Activated T-helper 1 cell treated with anti-CD3 and anti-CD28 coated beads, Interleukin-12 subunit alpha, Interleukin-12 subunit beta, Interleukin-2, Interleukin-4 antibody, amounts not matched to agents 30 ng/mL and 10 ng/mL and 1 ng/mL, durations not matched to agents 14 hours and 24 hours and 36 hours (primary cell): ENCODE measurements at regions not wholly inside any gene's neighbourhood (a gene's known extent, or its start where the extent isn't known, plus 50 kb on each side); places are given as distances from the start of the nearest gene placed in this dataset.

ENCODE experiments used
- DNase-seq: peaks from one replicate; pipeline ENCODE4 v3.0.0; 2021; ENCODE audit warnings: low spot score
- H3K27ac Mint-ChIP-seq: one replicate; pipeline ENCODE4 v1.8.0; 2021; ENCODE audit warnings: mild to moderate bottlenecking, mixed read lengths
- H3K27me3 Mint-ChIP-seq: one replicate; pipeline ENCODE4 v1.8.0; 2022; ENCODE audit warnings: mild to moderate bottlenecking, moderate library complexity, mixed read lengths; ENCODE audit not compliant: insufficient read depth
- H3K36me3 Mint-ChIP-seq: one replicate; pipeline ENCODE4 v1.8.0; 2021; ENCODE audit warnings: low read depth, mixed read lengths
- H3K4me1 Mint-ChIP-seq: one replicate; pipeline ENCODE4 v1.8.0; 2021; ENCODE audit warnings: low read depth, mixed read lengths
- H3K4me3 Mint-ChIP-seq: one replicate; pipeline ENCODE4 v1.8.0; 2021; ENCODE audit warnings: mild to moderate bottlenecking, moderate library complexity, mixed read lengths
- H3K9me3 Mint-ChIP-seq: one replicate; pipeline ENCODE4 v1.8.0; 2021; ENCODE audit warnings: mixed read lengths
- intact Hi-C: fragments of 100-400 bp; cut with micrococcal nuclease; formaldehyde crosslinking; loops from one replicate; pipeline ENCODE4 v1.15.1; 2024

DNA sequence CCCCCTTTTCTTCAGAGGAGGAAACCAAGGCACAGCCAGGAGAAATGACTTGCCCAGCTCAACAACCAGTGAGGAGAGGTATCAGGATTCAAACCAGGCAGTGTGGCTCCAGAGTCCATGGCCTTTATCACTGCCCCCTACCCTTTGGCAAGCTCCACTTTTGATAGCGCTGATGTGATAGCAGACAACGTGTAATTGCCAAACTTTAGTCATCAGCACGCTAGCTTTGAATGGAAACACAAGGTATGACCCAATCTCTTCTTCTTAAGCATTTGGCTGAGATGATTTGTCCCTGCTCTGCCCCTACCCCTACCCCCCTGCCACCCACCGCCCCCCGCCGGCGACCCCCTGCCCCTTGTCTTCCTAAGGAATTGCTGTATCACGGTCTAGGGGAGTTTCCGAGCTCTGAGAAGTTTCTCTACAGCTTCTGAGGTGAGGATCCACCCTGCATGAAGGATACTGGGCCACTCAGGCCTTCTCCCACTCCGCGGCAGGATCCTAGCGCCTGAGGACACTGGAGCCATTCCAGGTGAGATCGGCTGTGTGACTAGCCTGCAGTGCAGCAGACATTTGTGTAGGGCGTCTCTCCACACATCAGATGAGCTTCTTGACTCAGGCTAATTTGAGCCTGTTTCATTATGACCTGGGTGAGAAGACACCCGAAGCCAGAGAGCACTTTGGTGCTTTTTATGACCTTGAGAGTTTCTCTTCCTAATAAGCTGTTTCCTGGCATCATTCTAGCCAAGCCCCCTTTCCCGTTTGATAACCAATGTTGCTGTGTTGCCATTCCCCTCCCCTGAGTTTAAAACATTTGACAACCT lies 75.1 kb upstream of the MAP4K4 start:
- peaks cover 1% of the 10 kb centered on the region for H3K9me3 Mint-ChIP-seq
- H3K27ac Mint-ChIP-seq = peak overlapping the region; percentile 24
- peaks cover 34% of the 10 kb centered on the region for H3K4me1 Mint-ChIP-seq
- H3K4me3 Mint-ChIP-seq = peak overlapping the region; percentile 2
- H3K27me3 Mint-ChIP-seq = no peaks in the 10 kb centered on the region
- H3K36me3 Mint-ChIP-seq = peaks cover 1% of the 10 kb centered on the region
- intact Hi-C loops = loop anchor here (1.0 kb wide), 1 partner anchor 30 kb away; no protein-coding TSS in a partner anchor
- DNase-seq = no peak

DNA sequence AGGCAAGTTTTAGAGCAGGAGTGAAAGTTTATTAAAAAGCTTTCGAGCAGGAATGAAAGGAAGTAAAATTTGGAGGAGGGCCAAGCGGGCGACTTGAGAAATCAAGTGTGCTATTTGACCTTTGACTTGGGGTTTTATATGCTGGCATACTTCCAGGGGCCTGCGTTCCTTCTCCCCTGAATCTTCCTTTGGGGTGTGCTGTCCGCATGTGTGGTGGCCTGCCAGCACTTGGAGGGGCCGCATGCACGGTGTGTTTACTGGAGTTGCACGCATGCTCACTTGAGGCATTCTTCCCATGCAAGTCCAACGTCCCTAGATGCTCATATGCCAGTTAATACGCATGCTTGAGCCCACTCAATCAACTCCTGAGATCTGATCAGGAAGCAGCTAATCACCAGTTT lies 78.3 kb upstream of the MAP4K4 start:
- no peaks in the 10 kb centered on the region for H3K9me3 Mint-ChIP-seq
- H3K36me3 Mint-ChIP-seq = peaks cover 1% of the 10 kb centered on the region
- no peak overlapping the region for H3K27ac Mint-ChIP-seq
- H3K4me3 Mint-ChIP-seq = no peak overlapping the region
- intact Hi-C loops = no loop called here
- no peak for DNase-seq
- peaks cover 25% of the 10 kb centered on the region for H3K4me1 Mint-ChIP-seq
- H3K27me3 Mint-ChIP-seq = no peaks in the 10 kb centered on the region

DNA sequence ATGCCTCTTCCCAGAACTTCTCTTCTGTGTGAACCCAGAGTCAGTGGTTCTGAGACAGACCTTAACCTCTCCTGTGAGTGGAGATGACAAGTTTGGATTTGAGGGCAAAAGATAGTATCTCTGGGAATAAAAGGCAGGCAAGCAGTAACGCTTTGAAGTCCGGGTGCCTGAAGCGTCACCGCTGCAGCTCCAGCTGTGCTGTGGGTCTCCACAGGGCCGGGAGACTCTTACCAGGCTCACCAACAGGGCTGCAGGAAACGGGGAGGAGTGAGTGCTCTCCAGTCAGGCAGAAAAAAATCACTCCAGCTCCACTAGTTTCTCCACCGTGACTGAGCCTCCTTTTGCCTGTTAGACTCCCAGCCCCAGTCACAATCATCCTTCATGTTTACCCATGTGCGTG lies 79.7 kb upstream of the MAP4K4 start:
- Mint-ChIP-seq H3K27ac (no peak overlapping the region), H3K4me1 (peaks cover 13% of the 10 kb centered on the region), H3K9me3 (no peaks in the 10 kb centered on the region), H3K4me3 (no peak overlapping the region), H3K27me3 (no peaks in the 10 kb centered on the region), H3K36me3 (peaks cover 1% of the 10 kb centered on the region)
- DNase-seq = no peak
- intact Hi-C loops = no loop called here

DNA sequence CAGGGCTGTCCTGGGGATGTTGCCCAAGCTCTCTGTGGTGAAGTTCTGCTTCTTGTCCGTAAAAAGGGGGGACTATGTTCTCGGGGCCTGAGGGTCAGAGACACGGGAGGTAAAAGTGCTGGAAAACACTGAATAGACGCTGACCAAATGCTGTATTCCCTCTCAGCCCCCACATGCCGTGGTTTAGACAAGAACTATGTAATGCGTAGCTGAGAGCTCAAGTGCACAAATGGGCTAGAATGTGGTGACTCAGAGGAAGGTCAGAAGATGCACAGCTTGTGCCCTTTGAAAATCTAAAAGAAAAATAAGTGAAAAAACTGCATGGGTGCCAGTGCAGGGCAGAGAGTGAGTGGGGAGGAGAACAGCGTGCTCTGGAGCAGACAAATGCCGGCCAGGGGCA lies 80.3 kb upstream of the MAP4K4 start:
- H3K4me3 Mint-ChIP-seq = no peak overlapping the region
- H3K27ac Mint-ChIP-seq = no peak overlapping the region
- DNase-seq = no peak
- H3K27me3 Mint-ChIP-seq = no peaks in the 10 kb centered on the region
- H3K4me1 Mint-ChIP-seq = peaks cover 7% of the 10 kb centered on the region
- H3K9me3 Mint-ChIP-seq = no peaks in the 10 kb centered on the region
- H3K36me3 Mint-ChIP-seq = peaks cover 1% of the 10 kb centered on the region
- intact Hi-C loops = no loop called here

DNA sequence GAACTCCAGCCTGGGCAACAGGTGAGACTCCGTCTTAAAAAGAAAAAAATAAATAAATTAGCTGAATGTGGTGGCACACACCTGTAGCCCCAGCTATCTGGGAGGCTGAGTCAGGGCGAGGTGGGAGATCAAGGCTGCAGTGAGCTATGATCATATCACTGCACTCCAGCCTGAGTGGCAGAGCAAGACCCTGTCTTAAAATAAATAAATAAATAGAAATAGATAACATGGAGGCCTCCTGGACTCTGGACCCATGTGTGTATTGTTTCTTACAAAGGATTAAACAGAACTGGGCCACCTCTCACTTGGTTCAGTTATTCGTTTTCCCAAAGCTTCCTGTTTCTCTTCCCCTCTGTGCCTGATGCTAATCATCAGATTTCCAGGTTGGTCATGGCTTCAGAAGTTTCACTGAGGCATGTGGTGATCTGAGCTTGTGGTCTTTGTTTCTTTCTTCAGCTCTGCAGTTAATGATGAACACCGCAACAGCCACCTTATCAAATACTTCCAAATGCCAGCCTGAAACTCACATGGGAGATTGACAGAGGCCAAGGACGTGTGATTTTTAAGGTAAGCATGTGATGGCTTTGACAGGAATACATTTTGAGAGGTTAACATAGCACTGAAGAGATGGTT lies 83.3 kb upstream of the MAP4K4 start:
- Mint-ChIP-seq H3K36me3 (peaks cover 1% of the 10 kb centered on the region), H3K4me3 (no peak overlapping the region), H3K9me3 (peaks cover 4% of the 10 kb centered on the region), H3K27ac (no peak overlapping the region), H3K27me3 (no peaks in the 10 kb centered on the region), H3K4me1 (no peaks in the 10 kb centered on the region)
- no peak for DNase-seq
- intact Hi-C loops = no loop called here

DNA sequence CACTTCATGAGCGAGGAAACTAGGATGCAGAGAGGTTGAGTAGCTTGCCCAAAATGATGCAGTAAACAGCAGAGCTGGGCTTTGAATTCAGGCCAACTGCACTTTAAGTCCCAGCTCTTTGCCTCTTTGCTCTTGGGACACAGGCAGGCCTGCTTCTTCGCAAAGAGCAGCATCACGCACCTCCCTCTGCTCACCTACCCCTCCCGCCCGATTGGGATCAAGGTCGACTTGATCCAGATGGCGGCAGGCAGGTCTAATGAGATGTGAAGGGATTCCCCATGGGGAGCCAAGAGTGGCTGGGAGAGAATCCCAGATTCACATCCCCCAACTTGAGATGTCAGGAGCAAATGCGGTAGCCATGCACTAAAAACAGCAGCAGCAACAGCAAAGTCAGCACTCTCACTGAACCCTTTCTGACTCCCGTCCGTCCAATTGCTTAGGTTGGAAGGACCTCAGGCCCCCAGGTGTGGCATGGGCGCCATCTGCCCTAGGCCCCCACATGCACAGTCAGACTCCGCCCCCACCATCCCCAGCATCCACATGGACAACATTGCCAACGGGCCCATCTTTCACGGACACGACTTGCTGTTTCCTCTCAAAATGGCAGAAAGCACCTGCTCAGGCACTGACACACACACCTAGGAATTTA lies 84.3 kb upstream of the MAP4K4 start:
- Mint-ChIP-seq H3K27ac (no peak overlapping the region), H3K4me1 (no peaks in the 10 kb centered on the region), H3K27me3 (no peaks in the 10 kb centered on the region), H3K9me3 (peaks cover 10% of the 10 kb centered on the region), H3K4me3 (no peak overlapping the region), H3K36me3 (peaks cover 6% of the 10 kb centered on the region)
- intact Hi-C loops = no loop called here
- DNase-seq = no peak

DNA sequence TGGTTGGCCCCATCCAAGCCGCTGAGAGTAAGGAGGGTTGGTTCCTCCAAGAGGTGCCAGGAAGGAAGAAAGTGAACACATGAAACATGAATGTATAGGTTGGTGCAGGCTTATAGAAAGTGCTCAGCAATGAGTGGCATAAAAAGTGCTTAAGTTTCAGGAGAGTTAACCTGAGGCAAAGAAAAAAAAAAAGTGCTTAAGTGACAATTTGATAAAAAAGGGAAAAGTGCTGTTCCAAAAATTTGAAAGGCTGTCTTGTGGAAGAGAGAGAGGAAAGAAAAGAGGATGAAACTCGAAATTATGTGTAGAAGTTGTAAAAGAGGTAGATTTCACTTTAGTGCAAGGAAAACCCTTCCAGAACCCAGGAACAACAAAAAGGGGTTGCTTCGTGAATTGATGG lies 85.5 kb upstream of the MAP4K4 start:
- intact Hi-C loops = no loop called here
- no peak overlapping the region for H3K27ac Mint-ChIP-seq
- H3K36me3 Mint-ChIP-seq = peaks cover 6% of the 10 kb centered on the region
- H3K27me3 Mint-ChIP-seq = no peaks in the 10 kb centered on the region
- peaks cover 11% of the 10 kb centered on the region for H3K9me3 Mint-ChIP-seq
- H3K4me3 Mint-ChIP-seq = no peak overlapping the region
- no peaks in the 10 kb centered on the region for H3K4me1 Mint-ChIP-seq
- no peak for DNase-seq

DNA sequence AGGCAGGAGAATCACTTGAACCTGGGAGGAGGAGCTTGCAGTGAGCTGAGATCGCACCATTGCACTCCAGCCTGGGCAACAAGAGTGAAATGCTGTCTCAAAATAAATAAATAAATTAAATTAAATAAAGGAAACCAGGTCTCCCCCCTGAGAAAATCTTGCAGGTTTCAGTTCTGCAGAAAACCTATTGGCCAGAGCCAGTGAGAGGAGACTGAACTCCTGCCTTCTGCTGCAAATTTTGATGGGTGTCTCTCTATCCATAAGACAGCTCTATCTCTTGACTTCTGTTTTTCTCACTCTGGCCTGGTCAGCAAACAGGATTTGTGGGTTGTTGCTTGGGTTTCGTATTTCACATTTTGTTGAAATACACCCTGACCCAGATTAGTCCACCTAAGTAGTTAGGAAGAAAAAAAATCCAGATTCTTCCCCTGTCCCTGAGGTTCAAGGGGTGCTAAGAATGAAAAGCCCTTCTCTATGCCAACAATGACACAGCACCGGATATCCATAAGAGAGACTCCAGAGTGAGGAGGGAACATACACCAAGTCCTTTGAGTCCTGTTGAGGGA lies 86.7 kb upstream of the MAP4K4 start:
- no peak overlapping the region for H3K27ac Mint-ChIP-seq
- peaks cover 11% of the 10 kb centered on the region for H3K9me3 Mint-ChIP-seq
- H3K27me3 Mint-ChIP-seq = no peaks in the 10 kb centered on the region
- DNase-seq = no peak
- intact Hi-C loops = no loop called here
- H3K4me3 Mint-ChIP-seq = no peak overlapping the region
- H3K36me3 Mint-ChIP-seq = peaks cover 6% of the 10 kb centered on the region
- no peaks in the 10 kb centered on the region for H3K4me1 Mint-ChIP-seq

DNA sequence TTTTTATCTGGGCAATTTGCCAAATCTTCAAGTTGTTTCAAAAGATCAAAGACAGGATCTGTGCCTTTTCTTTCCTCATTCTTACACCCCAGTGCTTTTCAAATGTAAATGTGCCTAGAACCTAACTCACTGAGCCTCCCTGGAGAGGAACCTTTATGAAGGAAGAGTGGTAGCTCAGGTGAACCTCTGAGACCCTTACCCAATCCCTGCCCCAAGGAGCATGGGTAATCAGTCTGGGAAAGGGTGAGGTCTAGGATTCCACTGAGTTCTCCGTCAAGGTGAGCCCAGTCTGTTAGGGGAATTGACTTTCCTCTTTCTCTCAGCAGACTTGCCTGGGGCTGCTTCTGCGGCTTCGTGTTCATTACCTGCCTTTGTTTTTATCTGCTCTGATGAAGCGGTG lies 88.1 kb upstream of the MAP4K4 start:
- Mint-ChIP-seq H3K27me3 (peaks cover 4% of the 10 kb centered on the region), H3K9me3 (peaks cover 11% of the 10 kb centered on the region), H3K36me3 (peaks cover 6% of the 10 kb centered on the region), H3K4me1 (no peaks in the 10 kb centered on the region), H3K4me3 (no peak overlapping the region), H3K27ac (no peak overlapping the region)
- intact Hi-C loops = no loop called here
- DNase-seq = no peak

DNA sequence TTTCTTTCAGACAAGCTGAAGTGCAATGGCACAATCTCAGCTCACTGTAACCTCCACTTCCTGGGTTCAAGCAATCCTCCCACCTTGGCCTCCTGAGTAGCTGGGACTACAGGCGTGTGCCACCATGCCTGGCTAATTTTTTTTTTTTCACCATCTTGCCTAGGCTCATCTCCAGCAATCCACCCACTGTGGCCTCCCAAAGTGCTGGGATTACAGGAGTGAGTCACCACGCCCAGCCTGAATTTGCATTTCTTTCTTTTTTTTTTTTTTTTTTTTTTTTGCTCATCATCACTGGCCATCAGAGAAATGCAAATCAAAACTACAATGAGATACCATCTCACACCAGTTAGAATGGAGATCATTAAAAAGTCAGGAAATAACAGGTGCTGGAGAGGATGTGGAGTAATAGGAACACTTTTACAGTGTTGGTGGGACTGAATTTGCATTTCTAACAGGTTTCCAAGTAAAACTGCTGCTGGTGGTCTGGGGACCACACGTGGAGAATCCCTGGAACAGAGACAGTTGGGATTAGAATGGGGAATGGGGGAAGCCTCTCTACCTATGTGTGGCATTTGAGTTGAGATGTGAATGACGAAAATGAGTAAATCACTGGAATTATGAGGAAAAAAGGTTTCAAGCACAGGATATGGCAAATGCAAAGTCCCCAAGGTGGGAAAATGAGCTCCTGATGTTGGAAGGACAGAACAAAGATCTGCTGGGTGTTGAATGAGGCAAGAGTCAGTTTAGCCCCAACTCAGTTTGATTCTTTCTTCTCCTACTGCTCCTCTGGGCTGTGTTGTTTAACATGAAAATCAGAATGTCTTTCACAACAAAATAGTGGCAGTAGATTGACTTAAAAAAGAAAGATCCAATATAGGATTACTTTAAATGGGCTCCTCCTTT lies 88.8 kb upstream of the MAP4K4 start:
- Mint-ChIP-seq H3K9me3 (peaks cover 11% of the 10 kb centered on the region), H3K27ac (no peak overlapping the region), H3K4me1 (no peaks in the 10 kb centered on the region), H3K36me3 (peaks cover 6% of the 10 kb centered on the region), H3K4me3 (no peak overlapping the region), H3K27me3 (peaks cover 4% of the 10 kb centered on the region)
- intact Hi-C loops = no loop called here
- no peak for DNase-seq

DNA sequence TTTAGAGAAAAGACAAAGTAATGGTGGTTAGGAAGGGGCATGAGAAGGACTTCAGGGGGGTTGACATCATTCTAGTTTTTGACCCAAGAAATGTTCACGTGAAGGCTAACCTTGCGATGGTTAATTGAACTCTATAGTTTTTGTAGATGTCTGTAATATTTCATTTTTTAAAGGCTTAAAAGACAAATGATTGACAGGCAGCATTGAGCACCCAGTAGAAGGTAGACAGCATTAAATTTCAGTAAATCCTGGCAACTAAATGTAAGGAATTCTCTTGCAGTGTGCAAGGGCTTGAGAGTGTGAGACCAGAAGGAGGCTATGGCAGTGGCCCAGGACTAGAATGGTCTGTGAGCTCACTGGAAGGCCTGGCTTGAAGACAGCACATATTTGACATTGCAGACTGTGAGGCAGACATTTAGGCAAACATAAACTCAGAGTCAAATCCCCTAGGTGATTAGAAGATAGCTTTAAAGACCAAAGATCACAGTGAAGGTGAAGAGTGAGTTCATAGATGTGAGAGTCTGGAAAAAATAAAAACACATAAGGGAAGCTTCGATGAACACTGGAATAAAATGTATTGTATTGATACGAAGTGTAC lies 100.1 kb upstream of the MAP4K4 start:
- H3K4me3 Mint-ChIP-seq = no peak overlapping the region
- no peak overlapping the region for H3K27ac Mint-ChIP-seq
- H3K27me3 Mint-ChIP-seq = peaks cover 4% of the 10 kb centered on the region
- DNase-seq = no peak
- H3K9me3 Mint-ChIP-seq = no peaks in the 10 kb centered on the region
- H3K36me3 Mint-ChIP-seq = no peaks in the 10 kb centered on the region
- intact Hi-C loops = no loop called here
- H3K4me1 Mint-ChIP-seq = peaks cover 6% of the 10 kb centered on the region

DNA sequence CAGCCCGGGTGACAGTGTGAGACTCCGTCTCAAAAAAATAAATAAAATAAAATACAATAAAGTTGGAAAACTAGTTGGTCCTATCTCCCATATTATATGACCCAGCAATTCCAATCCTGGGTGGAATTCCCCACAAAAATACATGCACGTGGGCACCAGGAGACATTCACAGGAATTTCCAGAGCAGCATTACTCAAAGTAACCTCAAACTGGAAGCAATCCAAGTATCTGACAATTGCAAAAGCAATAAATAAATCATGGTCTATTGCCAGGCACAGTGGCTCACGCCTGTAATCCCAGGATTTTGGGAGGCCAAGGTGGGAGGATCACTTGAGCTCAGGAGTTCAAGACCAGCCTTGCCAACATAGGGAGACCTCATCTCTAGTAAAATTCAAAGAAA lies 101.2 kb upstream of the MAP4K4 start:
- H3K36me3 Mint-ChIP-seq = no peaks in the 10 kb centered on the region
- peaks cover 4% of the 10 kb centered on the region for H3K27me3 Mint-ChIP-seq
- intact Hi-C loops = no loop called here
- H3K27ac Mint-ChIP-seq = no peak overlapping the region
- DNase-seq = no peak
- no peak overlapping the region for H3K4me3 Mint-ChIP-seq
- H3K9me3 Mint-ChIP-seq = no peaks in the 10 kb centered on the region
- peaks cover 6% of the 10 kb centered on the region for H3K4me1 Mint-ChIP-seq
